Choroid plexus epithelial cell (primary cell): ENCODE measurements at regions not wholly inside any gene's neighbourhood (a gene's known extent, or its start where the extent isn't known, plus 50 kb on each side); places are given as distances from the start of the nearest gene placed in this dataset.

Experiments
- DNase-seq: peaks from one replicate; pipeline ENCODE4 v3.0.0-alpha.2; 2010; ENCODE audit warnings: low read depth
- H3K4me3 ChIP-seq: 2 replicates; pipeline ENCODE4 v1.5.1; 2011; ENCODE audit warnings: low read depth, mild to moderate bottlenecking, control low read depth, low read length, moderate library complexity
- TF ChIP-seq, protein P1 (sequence below): conservative IDR thresholded peaks from 2 replicates; pipeline ENCODE4 v1.5.1; 2011; ENCODE audit warnings: low read depth, mild to moderate bottlenecking, control low read depth, inconsistent platforms, low read length, moderate library complexity

DNA sequence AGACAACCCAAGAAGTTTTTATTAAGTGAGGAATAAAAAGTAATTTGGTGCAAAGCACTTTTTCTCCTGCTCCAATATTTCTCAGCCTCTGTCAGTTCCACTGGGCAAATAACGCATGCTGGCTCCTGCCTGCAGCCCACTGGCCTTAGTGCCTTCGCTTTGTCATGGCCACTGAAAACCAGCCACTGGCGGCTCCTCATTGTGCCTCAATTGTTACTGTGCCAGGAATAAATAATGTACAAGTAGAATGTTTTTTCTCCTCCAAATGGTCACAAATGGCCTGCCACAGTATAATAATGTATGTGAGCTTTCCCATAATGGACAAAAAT lies 267.1 kb downstream of the ACTR3 start:
- TF ChIP-seq, protein P1, sequence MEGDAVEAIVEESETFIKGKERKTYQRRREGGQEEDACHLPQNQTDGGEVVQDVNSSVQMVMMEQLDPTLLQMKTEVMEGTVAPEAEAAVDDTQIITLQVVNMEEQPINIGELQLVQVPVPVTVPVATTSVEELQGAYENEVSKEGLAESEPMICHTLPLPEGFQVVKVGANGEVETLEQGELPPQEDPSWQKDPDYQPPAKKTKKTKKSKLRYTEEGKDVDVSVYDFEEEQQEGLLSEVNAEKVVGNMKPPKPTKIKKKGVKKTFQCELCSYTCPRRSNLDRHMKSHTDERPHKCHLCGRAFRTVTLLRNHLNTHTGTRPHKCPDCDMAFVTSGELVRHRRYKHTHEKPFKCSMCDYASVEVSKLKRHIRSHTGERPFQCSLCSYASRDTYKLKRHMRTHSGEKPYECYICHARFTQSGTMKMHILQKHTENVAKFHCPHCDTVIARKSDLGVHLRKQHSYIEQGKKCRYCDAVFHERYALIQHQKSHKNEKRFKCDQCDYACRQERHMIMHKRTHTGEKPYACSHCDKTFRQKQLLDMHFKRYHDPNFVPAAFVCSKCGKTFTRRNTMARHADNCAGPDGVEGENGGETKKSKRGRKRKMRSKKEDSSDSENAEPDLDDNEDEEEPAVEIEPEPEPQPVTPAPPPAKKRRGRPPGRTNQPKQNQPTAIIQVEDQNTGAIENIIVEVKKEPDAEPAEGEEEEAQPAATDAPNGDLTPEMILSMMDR, result no peak
- no peak for DNase-seq
- no peak overlapping the region for H3K4me3 ChIP-seq

DNA sequence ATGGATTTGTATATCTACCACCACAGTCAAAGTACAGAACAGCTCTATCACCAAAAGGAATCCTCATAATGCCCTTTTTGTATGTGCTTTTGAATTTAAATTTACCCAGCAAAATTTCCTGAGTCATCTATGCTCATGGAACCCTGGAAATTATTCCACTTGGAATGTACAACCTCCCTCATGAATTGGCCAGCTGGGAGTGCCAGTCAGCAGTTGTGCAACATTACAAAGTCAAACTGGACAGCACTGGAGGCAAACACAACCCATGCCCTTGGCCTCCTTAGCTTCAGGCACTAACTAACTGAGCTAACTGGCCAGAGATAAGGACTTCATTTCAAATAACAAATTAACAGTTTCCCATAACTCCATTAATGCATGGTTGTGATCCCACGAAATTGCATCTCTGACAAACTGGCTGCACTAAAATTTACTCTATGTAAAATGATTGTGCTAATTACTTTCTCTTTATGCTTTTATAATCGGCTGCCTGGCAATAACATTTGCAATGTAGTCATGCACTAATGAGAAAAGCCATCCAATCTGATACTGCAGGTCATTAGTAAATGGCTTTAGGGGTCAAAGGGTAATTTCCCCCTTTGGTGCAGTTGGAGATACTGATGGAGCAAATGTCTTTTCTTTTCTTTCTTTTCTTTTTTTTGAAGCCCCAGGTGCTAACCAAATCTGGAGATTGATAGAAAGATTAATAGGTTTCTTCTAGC lies 270.5 kb downstream of the ACTR3 start:
- TF ChIP-seq, protein P1, result no peak
- no peak for DNase-seq
- H3K4me3 ChIP-seq, result no peak overlapping the region

DNA sequence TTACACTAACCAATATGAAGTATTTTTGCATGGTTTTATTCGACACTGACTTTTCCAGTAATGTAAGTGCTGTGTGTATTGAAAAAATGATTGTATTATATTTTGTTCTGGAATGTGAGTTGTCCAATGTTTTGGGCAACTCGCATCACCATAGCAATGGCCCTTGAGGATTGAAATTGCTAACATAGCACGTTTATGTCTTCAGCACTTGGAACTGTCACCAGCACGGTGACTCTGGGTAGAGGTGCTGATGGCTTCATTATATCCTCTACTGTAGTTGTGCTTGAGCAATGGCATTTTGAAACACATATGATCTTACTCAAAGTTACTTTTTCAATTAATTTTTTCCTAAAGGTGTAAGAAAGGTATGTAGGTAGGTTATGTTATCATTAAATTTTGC lies 271.5 kb downstream of the ACTR3 start:
- no peak overlapping the region for H3K4me3 ChIP-seq
- DNase-seq, result no peak
- TF ChIP-seq, protein P1, result no peak

DNA sequence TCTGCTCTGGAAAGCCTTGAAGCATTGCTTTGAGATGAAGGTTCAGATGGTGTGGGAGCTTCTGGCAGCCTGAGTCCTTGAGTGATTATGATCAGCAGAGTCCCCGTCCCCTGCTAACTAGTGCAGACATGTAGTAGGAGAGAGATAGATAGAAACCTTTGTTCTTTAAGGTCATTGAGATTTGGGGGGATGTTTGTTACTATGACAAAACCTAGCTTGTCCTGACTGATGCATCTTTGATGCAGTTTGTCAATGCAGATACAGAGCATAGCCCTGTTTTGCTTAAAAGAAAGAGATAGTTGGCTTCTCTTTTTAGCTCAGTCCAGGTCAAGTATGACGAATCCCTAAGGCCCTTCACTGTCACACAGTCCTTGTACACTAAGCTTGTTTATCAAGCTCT lies 274.6 kb upstream of the DPP10 start:
- TF ChIP-seq, protein P1, result no peak
- no peak for DNase-seq
- no peak overlapping the region for H3K4me3 ChIP-seq

DNA sequence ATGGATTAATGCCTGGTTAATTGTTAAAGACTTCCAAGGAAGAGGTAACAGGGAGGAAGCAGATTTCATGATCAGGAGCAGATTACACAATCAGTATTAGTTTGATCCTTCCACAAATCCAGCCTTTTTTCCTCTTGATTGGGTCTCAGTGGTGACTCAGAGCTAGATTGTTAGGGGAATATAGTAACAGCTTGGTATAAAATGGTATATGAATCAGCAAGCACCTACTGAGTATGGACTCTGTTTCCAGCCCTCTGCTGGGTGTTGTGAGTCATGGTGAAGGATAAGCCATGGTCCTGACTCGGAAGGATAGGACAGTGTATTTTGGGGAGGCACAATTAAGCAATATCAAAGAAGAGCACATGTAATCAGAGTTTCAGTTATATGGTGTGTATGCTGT lies 272.4 kb upstream of the DPP10 start:
- DNase-seq, result no peak
- TF ChIP-seq, protein P1, result no peak
- no peak overlapping the region for H3K4me3 ChIP-seq

DNA sequence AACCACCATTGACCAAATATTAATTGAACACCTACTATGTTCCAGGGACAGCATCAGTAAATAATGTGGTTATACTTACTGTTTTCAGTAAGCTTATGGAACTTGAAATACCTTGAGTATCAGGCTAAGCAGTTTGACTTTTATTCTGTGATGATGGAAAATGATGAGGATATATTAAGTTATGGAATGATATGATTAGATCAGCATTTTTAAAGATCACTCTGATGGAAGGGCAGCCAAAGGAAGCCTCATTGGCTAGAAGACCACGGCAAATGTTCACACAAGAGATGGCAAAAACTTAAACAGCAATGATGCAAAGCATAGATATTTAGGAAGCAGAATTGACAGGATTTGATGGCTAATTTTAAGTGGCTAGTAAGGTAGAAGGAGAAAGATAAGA lies 266.9 kb upstream of the DPP10 start:
- TF ChIP-seq, protein P1, result no peak
- H3K4me3 ChIP-seq, result no peak overlapping the region
- no peak for DNase-seq

DNA sequence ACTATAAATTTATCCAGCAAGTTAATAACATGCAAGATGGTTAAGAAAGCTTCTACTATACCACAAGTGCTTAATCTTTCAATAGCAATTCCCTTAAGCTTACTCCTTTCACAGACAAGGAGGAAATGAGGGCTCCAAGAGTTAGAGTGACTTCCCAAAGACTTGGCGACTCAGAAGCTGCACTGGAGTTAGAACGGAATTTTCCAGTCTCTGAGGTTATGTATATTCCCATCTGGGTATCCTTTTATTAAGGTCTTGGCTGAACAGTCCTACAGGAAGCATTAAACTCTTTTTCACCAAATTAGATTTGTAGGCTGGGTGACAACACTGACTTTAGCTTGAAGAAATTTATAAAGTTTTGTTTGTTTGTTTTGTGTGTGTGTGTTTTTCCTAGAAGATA lies 256.9 kb upstream of the DPP10 start:
- TF ChIP-seq, protein P1, result no peak
- H3K4me3 ChIP-seq, result no peak overlapping the region
- no peak for DNase-seq
